ENCODE measurements at regions not wholly inside any gene's neighbourhood (a gene's known extent, or its start where the extent isn't known, plus 50 kb on each side); places are given as distances from the start of the nearest gene placed in this dataset.

GRCh38 chr12:66965621-66966020 lies 286.7 kb upstream of the GRIP1 start:
- Histone ChIP-seq H3K36me3 (no peaks in the 10 kb centered on the region), H3K9me3 (no peaks in the 10 kb centered on the region), H3K4me3 (no peak overlapping the region), H3K4me1 (no peaks in the 10 kb centered on the region), H3K27ac (no peak overlapping the region), H3K27me3 (no peaks in the 10 kb centered on the region)
- no peak for TF ChIP-seq EP300 (IDR thresholded peaks at IDR 0.05)
- no peak for TF ChIP-seq POLR2AphosphoS5 (IDR thresholded peaks at IDR 0.05)
- TF ChIP-seq POLR2A (IDR thresholded peaks at IDR 0.05): no peak
- TF ChIP-seq CTCF (IDR thresholded peaks at IDR 0.05): no peak
- no peak for DNase-seq
- WGBS, 2 donors: 90% methylated on average over 1 of the region's 1 CpG
- intact Hi-C loops (cut with DNase I): no loop called here

- Histone ChIP-seq H3K27ac (no peak overlapping the region), H3K4me1 (no peaks in the 10 kb centered on the region), H3K9me3 (no peaks in the 10 kb centered on the region), H3K36me3 (no peaks in the 10 kb centered on the region), H3K4me3 (no peak overlapping the region), H3K27me3 (no peaks in the 10 kb centered on the region)
- 82 to 94% methylated on average over 5 of the region's 5 CpGs for WGBS, 2 donors
- TF ChIP-seq POLR2A (IDR thresholded peaks at IDR 0.05): no peak
- no peak for TF ChIP-seq EP300 (IDR thresholded peaks at IDR 0.05)
- no peak for TF ChIP-seq POLR2AphosphoS5 (IDR thresholded peaks at IDR 0.05)
- TF ChIP-seq CTCF (IDR thresholded peaks at IDR 0.05): no peak
- DNase-seq: no peak
- intact Hi-C loops (cut with DNase I): no loop called here
These were observed 292.9 kb upstream of the GRIP1 start for GRCh38 chr12:66971816-66972215.

- no peak for DNase-seq
- no peaks in the 10 kb centered on the region for H3K27me3 ChIP-seq
- intact Hi-C loops (cut with DNase I): no loop called here
These were observed 292.6 kb upstream of the CAND1 start for GRCh38 chr12:66976526-66976925.

GRCh38 chr12:66978802-66979201 lies 290.4 kb upstream of the CAND1 start:
- no peaks in the 10 kb centered on the region for H3K36me3 ChIP-seq
- H3K4me1 ChIP-seq: peaks cover 0 to 4% (median under 1%) of the 10 kb centered on the region in 4 donors
- no peak overlapping the region for H3K27ac ChIP-seq
- no peaks in the 10 kb centered on the region for H3K27me3 ChIP-seq
- no peak for TF ChIP-seq POLR2AphosphoS5 (IDR thresholded peaks at IDR 0.05)
- no peak for TF ChIP-seq POLR2A (IDR thresholded peaks at IDR 0.05)
- no peak for TF ChIP-seq EP300 (IDR thresholded peaks at IDR 0.05)
- TF ChIP-seq CTCF (IDR thresholded peaks at IDR 0.05): no peak
- no peak for DNase-seq
- no peak overlapping the region for H3K4me3 ChIP-seq
- intact Hi-C loops (cut with DNase I): no loop called here
- H3K9me3 ChIP-seq: no peaks in the 10 kb centered on the region
- 78 to 84% methylated on average over 1 of the region's 1 CpG for WGBS, 2 donors

More at GRCh38 chr12:66976526-66976925, 292.6 kb upstream of the CAND1 start:
- Histone ChIP-seq H3K36me3 (no peaks in the 10 kb centered on the region), H3K27ac (no peak overlapping the region), H3K4me3 (no peak overlapping the region), H3K9me3 (no peaks in the 10 kb centered on the region), H3K4me1 (no peaks in the 10 kb centered on the region)
- TF ChIP-seq CTCF (IDR thresholded peaks at IDR 0.05) (no peak), POLR2A (IDR thresholded peaks at IDR 0.05) (no peak), POLR2AphosphoS5 (IDR thresholded peaks at IDR 0.05) (no peak), EP300 (IDR thresholded peaks at IDR 0.05) (no peak)

- no peaks in the 10 kb centered on the region for H3K9me3 ChIP-seq
- no peak overlapping the region for H3K27ac ChIP-seq
- no peaks in the 10 kb centered on the region for H3K36me3 ChIP-seq
- no peak for DNase-seq
- WGBS, 2 donors: 89% methylated on average over 4 of the region's 4 CpGs
- no peaks in the 10 kb centered on the region for H3K27me3 ChIP-seq
- no peak overlapping the region for H3K4me3 ChIP-seq
- H3K4me1 ChIP-seq: peaks cover 0 to 7% (median 3%) of the 10 kb centered on the region in 4 donors
- intact Hi-C loops (cut with DNase I): no loop called here
- TF ChIP-seq CTCF (IDR thresholded peaks at IDR 0.05) (no peak), EP300 (IDR thresholded peaks at IDR 0.05) (no peak), POLR2AphosphoS5 (IDR thresholded peaks at IDR 0.05) (no peak), POLR2A (IDR thresholded peaks at IDR 0.05) (no peak)
These were observed 289.9 kb upstream of the CAND1 start for GRCh38 chr12:66979251-66979650.
